A673 (cell line): ENCODE measurements at regions not wholly inside any gene's neighbourhood (a gene's known extent, or its start where the extent isn't known, plus 50 kb on each side); places are given as distances from the start of the nearest gene placed in this dataset.

Source experiments
- BruUV-seq: library from RNA; stranded (reverse); fragments of 400-500 nt; replicated peaks from 2 replicates; lab custom pipeline; 2021; lab: Mats Ljungman, UMichigan
- CTCF ChIA-PET: fragments of 300-600 bp; sonication (Branson Sonifier 250); formaldehyde crosslinking; loops from one replicate; lab custom pipeline; 2022; ENCODE audit warnings: antibody characterized with exemption; lab: Charles Lee
- POLR2A ChIA-PET: fragments of 300-600 bp; sonication (Branson Sonifier 250); formaldehyde crosslinking; loops from one replicate; lab custom pipeline; 2022; ENCODE audit warnings: antibody characterized with exemption; ENCODE audit not compliant: low non-redundant PET; lab: Charles Lee
- DNase-seq: peaks from one replicate; pipeline ENCODE4 v3.0.0-alpha.2; 2015; ENCODE audit warnings: low spot score
- H3K27ac ChIP-seq: fragments of 200-600 bp; sonication (generic); 2 replicates; pipeline ENCODE4 v1.5.1; 2016; ENCODE audit warnings: mixed run types, low read depth, mild to moderate bottlenecking, mixed read lengths, antibody characterized with exemption, low read length; ENCODE audit not compliant: poor library complexity, severe bottlenecking
- H3K27me3 ChIP-seq: fragments of 200-600 bp; sonication (generic); replicated peaks from 2 replicates; pipeline ENCODE4 v1.6.1; 2017; ENCODE audit warnings: mixed run types, low read depth, mild to moderate bottlenecking, mixed read lengths, antibody characterized with exemption, low read length; ENCODE audit not compliant: insufficient read depth, poor library complexity
- H3K36me3 ChIP-seq: fragments of 200-600 bp; sonication (generic); 2 replicates; pipeline ENCODE4 v1.6.1; 2016; ENCODE audit warnings: mixed run types, mild to moderate bottlenecking, mixed read lengths, antibody characterized with exemption, low read length; ENCODE audit not compliant: insufficient read depth, poor library complexity, severe bottlenecking
- H3K4me1 ChIP-seq: fragments of 200-600 bp; sonication (generic); 2 replicates; pipeline ENCODE4 v1.6.1; 2017; ENCODE audit warnings: mixed run types, mild to moderate bottlenecking, mixed read lengths, antibody characterized with exemption, low read length; ENCODE audit not compliant: insufficient read depth, poor library complexity, severe bottlenecking
- H3K4me3 ChIP-seq: fragments of 200-600 bp; sonication (generic); 2 replicates; pipeline ENCODE4 v1.5.1; 2016; ENCODE audit warnings: low read depth, mixed run types, mild to moderate bottlenecking, mixed read lengths, low read length; ENCODE audit not compliant: poor library complexity, severe bottlenecking
- H3K9me3 ChIP-seq: fragments of 200-600 bp; sonication (generic); 2 replicates; pipeline ENCODE4 v1.6.1; 2016; ENCODE audit warnings: mixed run types, low read depth, mild to moderate bottlenecking, mixed read lengths, antibody characterized with exemption, low read length; ENCODE audit not compliant: poor library complexity, severe bottlenecking
- EZH2 ChIP-seq: fragments of 200-600 bp; sonication (generic); IDR thresholded peaks from 2 replicates; pipeline ENCODE4 v1.6.1; 2017; ENCODE audit warnings: borderline replicate concordance, low read depth, mild to moderate bottlenecking, mixed read lengths, antibody characterized with exemption, low read length; ENCODE audit not compliant: poor library complexity, severe bottlenecking
- intact Hi-C: fragments of 100-400 bp; cut with micrococcal nuclease; formaldehyde crosslinking; loops from one replicate; pipeline ENCODE4 v1.10.0; 2022; ENCODE audit not compliant: unreplicated experiment
- TF ChIP-seq, protein P1 (sequence below): fragments of 300-800, 200-600 bp; sonication (generic); conservative IDR thresholded peaks from 2 replicates; pipeline ENCODE4 v1.5.1; 2017; ENCODE audit warnings: low read depth, mild to moderate bottlenecking, antibody characterized with exemption, low read length, moderate library complexity, mixed read lengths

GRCh38 chr1:8261398-8261762, 56.5 kb upstream of the SLC45A1 start:
- H3K36me3 ChIP-seq = no peaks in the 10 kb centered on the region
- H3K27me3 ChIP-seq = no peaks in the 10 kb centered on the region
- intact Hi-C loops = no loop called here
- ChIA-PET POLR2A (no interaction called here), CTCF (no interaction called here)
- no peak overlapping the region for H3K27ac ChIP-seq
- no peaks in the 10 kb centered on the region for H3K9me3 ChIP-seq
- TF ChIP-seq, protein P1, sequence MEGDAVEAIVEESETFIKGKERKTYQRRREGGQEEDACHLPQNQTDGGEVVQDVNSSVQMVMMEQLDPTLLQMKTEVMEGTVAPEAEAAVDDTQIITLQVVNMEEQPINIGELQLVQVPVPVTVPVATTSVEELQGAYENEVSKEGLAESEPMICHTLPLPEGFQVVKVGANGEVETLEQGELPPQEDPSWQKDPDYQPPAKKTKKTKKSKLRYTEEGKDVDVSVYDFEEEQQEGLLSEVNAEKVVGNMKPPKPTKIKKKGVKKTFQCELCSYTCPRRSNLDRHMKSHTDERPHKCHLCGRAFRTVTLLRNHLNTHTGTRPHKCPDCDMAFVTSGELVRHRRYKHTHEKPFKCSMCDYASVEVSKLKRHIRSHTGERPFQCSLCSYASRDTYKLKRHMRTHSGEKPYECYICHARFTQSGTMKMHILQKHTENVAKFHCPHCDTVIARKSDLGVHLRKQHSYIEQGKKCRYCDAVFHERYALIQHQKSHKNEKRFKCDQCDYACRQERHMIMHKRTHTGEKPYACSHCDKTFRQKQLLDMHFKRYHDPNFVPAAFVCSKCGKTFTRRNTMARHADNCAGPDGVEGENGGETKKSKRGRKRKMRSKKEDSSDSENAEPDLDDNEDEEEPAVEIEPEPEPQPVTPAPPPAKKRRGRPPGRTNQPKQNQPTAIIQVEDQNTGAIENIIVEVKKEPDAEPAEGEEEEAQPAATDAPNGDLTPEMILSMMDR = no peak
- no peak for TF ChIP-seq EZH2
- peaks cover under 1% of the 10 kb centered on the region for H3K4me1 ChIP-seq
- no TSS peak for BruUV-seq
- H3K4me3 ChIP-seq = no peak overlapping the region
- no peak for DNase-seq

DNA sequence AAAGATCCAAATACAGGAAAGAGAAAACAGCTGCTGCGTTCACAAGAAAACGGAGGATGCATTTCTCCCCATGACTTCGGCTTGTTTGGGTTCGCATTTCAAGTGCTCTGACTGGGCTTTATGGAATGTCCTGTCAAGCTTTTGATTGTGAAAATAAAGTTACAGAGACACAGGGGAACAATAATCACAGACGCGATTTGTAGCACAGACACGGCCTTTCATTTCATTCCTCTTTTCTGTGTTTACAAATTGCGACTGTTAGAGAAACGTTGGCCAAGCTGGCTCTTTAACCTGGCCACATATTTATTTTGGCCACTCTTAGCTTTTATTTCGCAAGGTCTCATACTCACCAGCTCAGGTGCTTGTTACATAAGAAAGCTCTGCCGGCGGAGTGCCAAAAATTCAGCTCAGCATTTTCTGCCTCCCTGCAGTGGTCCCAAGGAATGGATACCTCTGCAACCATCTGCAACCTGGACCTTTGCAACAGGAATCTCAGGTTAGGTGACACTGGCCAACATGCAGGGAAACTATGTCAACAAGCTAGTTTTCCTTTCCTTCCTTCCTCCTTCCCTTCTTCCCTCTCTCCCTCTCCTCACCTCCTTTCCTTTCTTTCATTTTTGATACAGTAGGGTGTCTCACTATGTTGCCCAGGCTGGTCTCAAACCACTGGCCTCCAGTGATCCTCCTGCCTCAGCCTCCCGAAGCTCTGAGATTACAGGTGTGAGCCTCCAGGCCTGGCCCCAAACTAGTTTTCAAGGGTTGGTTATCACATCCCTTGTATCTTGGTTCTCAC, 58.2 kb upstream of the SLC45A1 start:
- H3K27ac ChIP-seq = no peak overlapping the region
- ChIA-PET CTCF (interaction anchor here (0.5 kb wide), 1 partner anchor 87 kb away, joined by 6 read pairs; no protein-coding TSS in a partner anchor), POLR2A (no interaction called here)
- intact Hi-C loops = no loop called here
- TF ChIP-seq, protein P1 = no peak
- no peak for TF ChIP-seq EZH2
- DNase-seq = no peak
- no peak overlapping the region for H3K4me3 ChIP-seq
- H3K9me3 ChIP-seq = no peaks in the 10 kb centered on the region
- no peaks in the 10 kb centered on the region for H3K27me3 ChIP-seq
- H3K4me1 ChIP-seq = no peaks in the 10 kb centered on the region
- H3K36me3 ChIP-seq = no peaks in the 10 kb centered on the region
- BruUV-seq = no TSS peak

DNA sequence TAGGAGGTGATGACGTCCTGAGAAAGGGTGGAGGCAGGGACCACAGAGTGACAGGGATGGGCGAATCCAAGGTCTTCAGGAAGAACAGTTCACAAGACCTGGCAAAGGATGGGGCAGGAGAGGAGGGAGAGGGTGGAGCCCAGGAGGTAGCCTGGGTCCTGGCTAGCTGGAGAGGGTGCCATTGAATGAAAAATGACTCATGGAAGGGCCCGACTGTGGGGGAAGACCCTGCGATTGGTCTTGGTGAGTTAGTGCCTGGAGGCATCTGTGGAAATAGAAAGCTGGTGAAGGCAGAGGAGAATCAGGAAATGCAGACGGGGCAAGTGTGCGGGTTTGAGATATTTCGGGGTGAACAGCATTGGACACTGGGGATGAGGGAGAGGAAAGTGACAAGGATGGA, 60.3 kb upstream of the SLC45A1 start:
- H3K4me3 ChIP-seq = no peak overlapping the region
- intact Hi-C loops = no loop called here
- no peak for DNase-seq
- H3K27me3 ChIP-seq = no peaks in the 10 kb centered on the region
- ChIA-PET POLR2A (no interaction called here), CTCF (no interaction called here)
- no peak for TF ChIP-seq EZH2
- TF ChIP-seq, protein P1 = no peak
- H3K4me1 ChIP-seq = no peaks in the 10 kb centered on the region
- H3K36me3 ChIP-seq = no peaks in the 10 kb centered on the region
- no peaks in the 10 kb centered on the region for H3K9me3 ChIP-seq
- BruUV-seq = no TSS peak
- no peak overlapping the region for H3K27ac ChIP-seq
